ENCODE measurements at regions not wholly inside any gene's neighbourhood (a gene's known extent, or its start where the extent isn't known, plus 50 kb on each side); places are given as distances from the start of the nearest gene placed in this dataset.

DNA sequence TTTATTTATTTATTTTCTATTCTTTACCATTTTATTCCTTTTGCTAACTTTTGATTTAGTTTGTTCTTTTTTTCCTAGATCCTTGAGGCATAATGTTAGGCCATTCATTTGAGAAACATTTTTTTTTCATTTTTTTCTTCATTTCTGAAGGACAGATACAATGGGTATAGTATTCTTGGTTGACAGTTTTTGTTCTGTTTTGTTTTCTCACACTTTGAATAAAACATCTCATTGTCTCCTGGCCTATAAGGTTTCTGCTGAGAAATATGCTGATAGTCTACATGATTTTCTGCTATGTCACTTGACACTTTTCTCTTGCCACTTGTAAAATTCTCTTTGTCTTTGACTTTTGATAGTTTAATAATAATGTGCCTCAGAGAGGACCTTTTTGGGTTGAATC is 294.6 kb upstream of the EPHA7 start:
- Histone ChIP-seq H3F3A (ENCODE audit: insufficient read depth, low read length) (no peaks in the 10 kb centered on the region), H3K9me2 (replicated peaks; ENCODE audit: insufficient read depth, low read length) (no peaks in the 10 kb centered on the region), H2AFZ (ENCODE audit: low read length) (no peak overlapping the region), H3K4me2 (ENCODE audit: low read depth, low read length) (no peak overlapping the region), H3K9me3 (replicated peaks; ENCODE audit: insufficient read depth, low read length) (0 out of 2 replicates have a peak, but pooled peaks cover 6% of the 10 kb centered on the region), H3K9ac (ENCODE audit: low read length) (no peak overlapping the region), H3K27ac (ENCODE audit: low read length) (no peak overlapping the region), H3K36me3 (replicated peaks; ENCODE audit: insufficient read depth, low read length) (no peaks in the 10 kb centered on the region), H3K27me3 (replicated peaks; ENCODE audit: insufficient read depth, low read length) (no peaks in the 10 kb centered on the region), H3K4me3 (ENCODE audit: low read length) (no peak overlapping the region), H3K79me2 (ENCODE audit: low read length) (no peaks in the 10 kb centered on the region), H4K20me1 (ENCODE audit: insufficient read depth, low read length) (no peaks in the 10 kb centered on the region), H3K4me1 (ENCODE audit: low read length) (no peaks in the 10 kb centered on the region)
- TF ChIP-seq EZH2 (optimal IDR thresholded peaks at IDR 0.05; ENCODE audit: low read depth, low read length) (no peak), EZH2phosphoT487 (IDR thresholded peaks at IDR 0.05; ENCODE audit: low read length) (no peak)
- TF ChIP-seq, protein P1, sequence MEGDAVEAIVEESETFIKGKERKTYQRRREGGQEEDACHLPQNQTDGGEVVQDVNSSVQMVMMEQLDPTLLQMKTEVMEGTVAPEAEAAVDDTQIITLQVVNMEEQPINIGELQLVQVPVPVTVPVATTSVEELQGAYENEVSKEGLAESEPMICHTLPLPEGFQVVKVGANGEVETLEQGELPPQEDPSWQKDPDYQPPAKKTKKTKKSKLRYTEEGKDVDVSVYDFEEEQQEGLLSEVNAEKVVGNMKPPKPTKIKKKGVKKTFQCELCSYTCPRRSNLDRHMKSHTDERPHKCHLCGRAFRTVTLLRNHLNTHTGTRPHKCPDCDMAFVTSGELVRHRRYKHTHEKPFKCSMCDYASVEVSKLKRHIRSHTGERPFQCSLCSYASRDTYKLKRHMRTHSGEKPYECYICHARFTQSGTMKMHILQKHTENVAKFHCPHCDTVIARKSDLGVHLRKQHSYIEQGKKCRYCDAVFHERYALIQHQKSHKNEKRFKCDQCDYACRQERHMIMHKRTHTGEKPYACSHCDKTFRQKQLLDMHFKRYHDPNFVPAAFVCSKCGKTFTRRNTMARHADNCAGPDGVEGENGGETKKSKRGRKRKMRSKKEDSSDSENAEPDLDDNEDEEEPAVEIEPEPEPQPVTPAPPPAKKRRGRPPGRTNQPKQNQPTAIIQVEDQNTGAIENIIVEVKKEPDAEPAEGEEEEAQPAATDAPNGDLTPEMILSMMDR (IDR thresholded peaks at IDR 0.05; ENCODE audit: low read length) = no peak
- no peak for DNase-seq

DNA sequence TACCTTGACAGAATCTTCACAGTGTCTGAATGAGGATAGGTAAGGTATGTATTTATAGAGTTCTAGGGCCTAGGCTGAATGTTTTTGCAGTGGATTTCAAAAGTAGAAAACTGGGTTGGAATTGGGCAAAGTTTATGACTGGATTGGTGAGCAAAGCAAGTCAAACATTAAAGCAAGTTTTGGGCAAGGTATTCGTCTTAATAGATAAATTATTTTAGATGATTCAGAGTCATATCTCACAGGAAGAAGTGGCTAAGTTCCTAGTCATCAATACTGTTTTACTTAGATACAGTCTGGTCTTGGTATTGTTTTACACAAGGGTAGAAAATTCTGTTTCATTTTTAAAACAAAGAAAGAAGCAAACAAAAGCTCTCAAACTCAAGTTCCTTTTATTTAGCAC is 284.1 kb upstream of the EPHA7 start:
- no peak overlapping the region for H3K27ac ChIP-seq (ENCODE audit: low read length)
- no peak for TF ChIP-seq EZH2phosphoT487 (IDR thresholded peaks at IDR 0.05; ENCODE audit: low read length)
- TF ChIP-seq, protein P1 (IDR thresholded peaks at IDR 0.05; ENCODE audit: low read length) = no peak
- TF ChIP-seq EZH2 (optimal IDR thresholded peaks at IDR 0.05; ENCODE audit: low read depth, low read length) = no peak

DNA sequence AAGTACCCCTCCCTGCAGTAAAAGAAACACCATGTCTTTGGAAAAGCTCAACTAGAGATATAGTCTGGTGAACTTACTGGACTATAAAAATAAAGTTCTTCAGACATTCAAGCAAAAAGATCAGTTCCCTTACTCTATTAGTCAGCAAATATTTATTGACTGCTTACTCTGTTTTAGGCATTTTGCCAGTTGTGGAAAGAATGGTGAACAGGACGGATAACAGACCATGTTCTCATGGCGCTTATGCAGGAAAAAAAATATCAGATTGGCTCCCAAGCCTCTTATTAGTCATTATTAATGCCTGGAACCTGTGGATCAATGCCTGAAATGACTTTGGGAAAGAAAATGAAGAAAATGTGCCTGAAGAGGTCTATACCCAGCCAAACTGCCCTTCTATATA is 282.2 kb upstream of the EPHA7 start:
- no peaks in the 10 kb centered on the region for H3K9me3 ChIP-seq (replicated peaks; ENCODE audit: insufficient read depth, low read length)
- H3F3A ChIP-seq (ENCODE audit: insufficient read depth, low read length) = no peaks in the 10 kb centered on the region
- H3K27ac ChIP-seq (ENCODE audit: low read length) = no peak overlapping the region
- no peaks in the 10 kb centered on the region for H3K9me2 ChIP-seq (replicated peaks; ENCODE audit: insufficient read depth, low read length)
- H2AFZ ChIP-seq (ENCODE audit: low read length) = no peak overlapping the region
- H3K36me3 ChIP-seq (replicated peaks; ENCODE audit: insufficient read depth, low read length) = no peaks in the 10 kb centered on the region
- no peak overlapping the region for H3K9ac ChIP-seq (ENCODE audit: low read length)
- H3K4me3 ChIP-seq (ENCODE audit: low read length) = no peak overlapping the region
- no peak for DNase-seq
- no peak for TF ChIP-seq EZH2 (optimal IDR thresholded peaks at IDR 0.05; ENCODE audit: low read depth, low read length)
- TF ChIP-seq, protein P1 (IDR thresholded peaks at IDR 0.05; ENCODE audit: low read length) = no peak
- TF ChIP-seq EZH2phosphoT487 (IDR thresholded peaks at IDR 0.05; ENCODE audit: low read length) = no peak
- no peak overlapping the region for H3K4me2 ChIP-seq (ENCODE audit: low read depth, low read length)
- H3K79me2 ChIP-seq (ENCODE audit: low read length) = no peaks in the 10 kb centered on the region
- no peaks in the 10 kb centered on the region for H3K27me3 ChIP-seq (replicated peaks; ENCODE audit: insufficient read depth, low read length)
- H3K4me1 ChIP-seq (ENCODE audit: low read length) = no peaks in the 10 kb centered on the region
- no peaks in the 10 kb centered on the region for H4K20me1 ChIP-seq (ENCODE audit: insufficient read depth, low read length)

More for the DNA sequence above, 284.1 kb upstream of the EPHA7 start:
- H3K27me3 ChIP-seq (replicated peaks; ENCODE audit: insufficient read depth, low read length) = no peaks in the 10 kb centered on the region
- H3F3A ChIP-seq (ENCODE audit: insufficient read depth, low read length) = no peaks in the 10 kb centered on the region
- H3K4me1 ChIP-seq (ENCODE audit: low read length) = no peaks in the 10 kb centered on the region
- H3K36me3 ChIP-seq (replicated peaks; ENCODE audit: insufficient read depth, low read length) = no peaks in the 10 kb centered on the region
- DNase-seq = no peak
- no peaks in the 10 kb centered on the region for H3K9me3 ChIP-seq (replicated peaks; ENCODE audit: insufficient read depth, low read length)
- H4K20me1 ChIP-seq (ENCODE audit: insufficient read depth, low read length) = no peaks in the 10 kb centered on the region
- no peak overlapping the region for H3K4me3 ChIP-seq (ENCODE audit: low read length)
- no peak overlapping the region for H3K4me2 ChIP-seq (ENCODE audit: low read depth, low read length)
- H2AFZ ChIP-seq (ENCODE audit: low read length) = no peak overlapping the region
- no peaks in the 10 kb centered on the region for H3K9me2 ChIP-seq (replicated peaks; ENCODE audit: insufficient read depth, low read length)
- H3K79me2 ChIP-seq (ENCODE audit: low read length) = no peaks in the 10 kb centered on the region
- no peak overlapping the region for H3K9ac ChIP-seq (ENCODE audit: low read length)

Data from MM.1S (cell line).